ENCODE measurements at regions not wholly inside any gene's neighbourhood (a gene's known extent, or its start where the extent isn't known, plus 50 kb on each side); places are given as distances from the start of the nearest gene placed in this dataset.
"Not testable (repeated sequence)": the region's sequence is repeated elsewhere in the genome, so short reads cannot be mapped to it uniquely, and the experiment has no call there.

- TF ChIP-seq AFF4 (CRISPR knock-in tag; IDR thresholded peaks at IDR 0.05) (0 out of 2 replicates have a peak, but pooled peaks have one; percentile 83), HOXA3 (CRISPR knock-in tag; IDR thresholded peaks at IDR 0.05) (peak; percentile 75), ZNF44 (CRISPR knock-in tag; IDR thresholded peaks at IDR 0.05) (0 out of 2 replicates have a peak, but pooled peaks have one; percentile 23), ZKSCAN8 (CRISPR knock-in tag; IDR thresholded peaks at IDR 0.05; ENCODE audit: borderline replicate concordance) (peak; percentile 65; the same call in 1 of the 2 replicates), SOX13 (CRISPR knock-in tag; conservative IDR thresholded peaks at IDR 0.05 in 1 of 2, IDR thresholded peaks at IDR 0.05 in 1 of 2) (peak in 1 of 2 experiments; percentile 58; a peak in 1 of 4 replicates), ZNF784 (CRISPR knock-in tag; IDR thresholded peaks at IDR 0.05; ENCODE audit: borderline replicate concordance) (0 out of 2 replicates have a peak, but pooled peaks have one; percentile 64), NRL (CRISPR knock-in tag; IDR thresholded peaks at IDR 0.05; ENCODE audit: borderline replicate concordance) (0 out of 2 replicates have a peak, but pooled peaks have one; percentile 45), FOXO4 (CRISPR knock-in tag; conservative IDR thresholded peaks at IDR 0.05) (0 out of 2 replicates have a peak, but pooled peaks have one; percentile 78), BCL3 (CRISPR knock-in tag; IDR thresholded peaks at IDR 0.05) (peak; percentile 72; the same call in 1 of the 2 replicates), ERF (CRISPR knock-in tag; IDR thresholded peaks at IDR 0.05) (peak; percentile 43; the same call in 1 of the 2 replicates), ZNF143 (CRISPR knock-in tag; IDR thresholded peaks at IDR 0.05) (0 out of 2 replicates have a peak, but pooled peaks have one; percentile 28), DPF2 (CRISPR knock-in tag; IDR thresholded peaks at IDR 0.05; ENCODE audit: borderline replicate concordance, low read depth) (peak; percentile 60; the same call in 1 of the 2 replicates), SPEN (CRISPR knock-in tag; IDR thresholded peaks at IDR 0.05; ENCODE audit: low read depth) (peak; percentile 58; the same call in 1 of the 2 replicates), KAT7 (CRISPR knock-in tag; IDR thresholded peaks at IDR 0.05; ENCODE audit: borderline replicate concordance) (peak; percentile 37; the same call in 1 of the 2 replicates), HMGXB4 (CRISPR knock-in tag; IDR thresholded peaks at IDR 0.05; ENCODE audit: borderline replicate concordance in 1 of 2, low read depth in 1 of 2) (peak; percentile 74 to 76; a peak in 3 of 4 replicates), GATAD1 (CRISPR knock-in tag; IDR thresholded peaks at IDR 0.05) (0 out of 2 replicates have a peak, but pooled peaks have one; percentile 21), SOX5 (CRISPR knock-in tag; IDR thresholded peaks at IDR 0.05; ENCODE audit: borderline replicate concordance) (peak; percentile 68; the same call in 1 of the 2 replicates)
- TF ChIP-seq SOX13 (IDR thresholded peaks at IDR 0.05): not testable (repeated sequence)
Observed at GRCh38 chr16:29261427-29262248, 144.9 kb downstream of the NPIPB11 start (continued).

Data from HepG2 (cell line).